Liver (tissue), 7 donors: ENCODE measurements at regions not wholly inside any gene's neighbourhood (a gene's known extent, or its start where the extent isn't known, plus 50 kb on each side); places are given as distances from the start of the nearest gene placed in this dataset.

ENCODE experiments used
- DNase-seq: peaks from one replicate; pipeline ENCODE4 v3.0.0-alpha.2; 2017; ENCODE audit warnings: low spot score
- H3K27ac ChIP-seq, 2 donors: one replicate each; pipeline ENCODE4 v1.7.0; 2013; ENCODE audit warnings: inconsistent platforms in 2 of 2, low read length in 2 of 2, control low read depth in 1 of 2, low read depth in 1 of 2, mild to moderate bottlenecking in 1 of 2
- H3K27me3 ChIP-seq, 4 donors: one replicate each; pipeline versions ENCODE4 v1.6.1 to v1.7.0; 2013; ENCODE audit warnings: low read length in 3 of 4, inconsistent platforms in 1 of 4, mild to moderate bottlenecking in 1 of 4, moderate library complexity in 1 of 4; ENCODE audit not compliant: control insufficient read depth in 4 of 4, insufficient read depth in 4 of 4
- H3K36me3 ChIP-seq, 4 donors: one replicate each; pipeline versions ENCODE4 v1.6.1 to v1.7.0; 2013; ENCODE audit warnings: low read length in 3 of 4, mild to moderate bottlenecking in 3 of 4, low read depth in 1 of 4, moderate library complexity in 1 of 4; ENCODE audit not compliant: control insufficient read depth in 4 of 4, insufficient read depth in 3 of 4
- H3K4me1 ChIP-seq, 4 donors: one replicate each; pipeline versions ENCODE4 v1.6.1 to v1.7.0; 2013; ENCODE audit warnings: low read length in 3 of 4, mild to moderate bottlenecking in 3 of 4, moderate library complexity in 1 of 4; ENCODE audit not compliant: control insufficient read depth in 4 of 4, insufficient read depth in 4 of 4
- H3K4me3 ChIP-seq, 3 donors: one replicate each; pipeline versions ENCODE4 v1.6.1 to v1.7.0; 2013; ENCODE audit warnings: low read length in 3 of 3, control low read depth in 1 of 3, low read depth in 1 of 3, mild to moderate bottlenecking in 1 of 3
- H3K9ac ChIP-seq, 2 donors: one replicate each; pipeline ENCODE4 v1.7.0; 2013; ENCODE audit warnings: low read length in 2 of 2, mild to moderate bottlenecking in 2 of 2, moderate library complexity in 2 of 2, control low read depth in 1 of 2, low read depth in 1 of 2
- H3K9me3 ChIP-seq, 4 donors: one replicate each; pipeline versions ENCODE4 v1.6.1 to v1.7.0; 2013; ENCODE audit warnings: low read length in 3 of 4; ENCODE audit not compliant: control insufficient read depth in 4 of 4
- ATF3 ChIP-seq: IDR thresholded peaks from 2 replicates; pipeline ENCODE4 v1.6.1; 2016; ENCODE audit warnings: antibody characterized with exemption
- EGR1 ChIP-seq, 2 donors: IDR thresholded peaks; 2 replicates each; pipeline ENCODE4 v1.6.1; 2016 to 2018; ENCODE audit warnings: antibody characterized with exemption in 2 of 2, low read depth in 2 of 2
- FOXA1 ChIP-seq: IDR thresholded peaks from 2 replicates; pipeline ENCODE4 v1.6.1; 2016; ENCODE audit warnings: antibody characterized with exemption
- GABPA ChIP-seq, 2 donors: IDR thresholded peaks in 1 of 2; conservative IDR thresholded peaks in 1 of 2; 2 replicates each; pipeline ENCODE4 v1.6.1; 2016; ENCODE audit warnings: antibody characterized with exemption in 2 of 2, mild to moderate bottlenecking in 1 of 2, moderate library complexity in 1 of 2
- HNF4A ChIP-seq, 2 donors: conservative IDR thresholded peaks; 2 replicates each; pipeline ENCODE4 v1.6.1; 2016; ENCODE audit warnings: antibody characterized with exemption in 2 of 2, mild to moderate bottlenecking in 2 of 2
- HNF4G ChIP-seq: IDR thresholded peaks from 2 replicates; pipeline ENCODE4 v1.6.1; 2016; ENCODE audit warnings: antibody characterized with exemption
- JUND ChIP-seq, 2 donors: IDR thresholded peaks; 2 replicates each; pipeline ENCODE4 v1.6.1; 2016; ENCODE audit warnings: antibody characterized with exemption in 2 of 2
- MAX ChIP-seq: IDR thresholded peaks from 2 replicates; pipeline ENCODE4 v1.6.1; 2016; ENCODE audit warnings: antibody characterized with exemption
- NR2F2 ChIP-seq: IDR thresholded peaks from 2 replicates; pipeline ENCODE4 v1.6.1; 2016; ENCODE audit warnings: antibody characterized with exemption
- RAD21 ChIP-seq, 2 donors: IDR thresholded peaks; 2 replicates each; pipeline ENCODE4 v1.6.1; 2016; ENCODE audit warnings: antibody characterized with exemption in 2 of 2, mild to moderate bottlenecking in 2 of 2
- REST ChIP-seq: IDR thresholded peaks from 2 replicates; pipeline ENCODE4 v1.6.1; 2016; ENCODE audit warnings: antibody characterized with exemption, mild to moderate bottlenecking
- RXRA ChIP-seq, 2 donors: IDR thresholded peaks; 2 replicates each; pipeline ENCODE4 v1.6.1; 2017 to 2018; ENCODE audit warnings: antibody characterized with exemption in 2 of 2, mild to moderate bottlenecking in 1 of 2
- SP1 ChIP-seq: IDR thresholded peaks from 2 replicates; pipeline ENCODE4 v1.6.1; 2018; ENCODE audit warnings: antibody characterized with exemption, mild to moderate bottlenecking
- TAF1 ChIP-seq: conservative IDR thresholded peaks from 2 replicates; pipeline ENCODE4 v1.6.1; 2016; ENCODE audit warnings: antibody characterized with exemption, mild to moderate bottlenecking
- YY1 ChIP-seq: IDR thresholded peaks from 2 replicates; pipeline ENCODE4 v1.6.1; 2016; ENCODE audit warnings: antibody characterized with exemption, mild to moderate bottlenecking
- ZBTB33 ChIP-seq: IDR thresholded peaks from 2 replicates; pipeline ENCODE4 v1.6.1; 2016; ENCODE audit warnings: antibody characterized with exemption
- WGBS: extraction: QIAGEN DNeasy Blood & Tissue Kit; methylation state at CpG from one replicate; pipeline ENCODE4 v1.1.7; 2013; 5-methylcytosine and 5-hydroxymethylcytosine counted together
- donor health status: healthy.
- donor health status: healthy.
- donor health status: healthy.
- donor health status: healthy.

- DNase-seq, result no peak
- H3K27ac ChIP-seq, result no peak overlapping the region
- no peak overlapping the region for H3K9ac ChIP-seq
- TF ChIP-seq TAF1 (no peak), SP1 (no peak), ATF3 (no peak), GABPA (IDR thresholded peaks at IDR 0.05 in 1 of 2, conservative IDR thresholded peaks at IDR 0.05 in 1 of 2) (no peak), RAD21 (IDR thresholded peaks at IDR 0.05) (no peak), MAX (no peak), REST (no peak), HNF4A (conservative IDR thresholded peaks at IDR 0.05) (no peak)
- no peaks in the 10 kb centered on the region for H3K36me3 ChIP-seq
- 46% methylated on average over 6 of the region's 6 CpGs for WGBS
- no peaks in the 10 kb centered on the region for H3K4me1 ChIP-seq
- no peak overlapping the region for H3K4me3 ChIP-seq
- H3K9me3 ChIP-seq, result peaks cover 0 to 4% (median 2%) of the 10 kb centered on the region in 4 donors
- H3K27me3 ChIP-seq, result peaks cover 0 to 6% (median 0%) of the 10 kb centered on the region in 4 donors
Measured at GRCh38 chr3:10713656-10714055, 102.4 kb upstream of the SLC6A11 start.

GRCh38 chr3:10715886-10716285 lies 100.1 kb upstream of the SLC6A11 start:
- no peak for DNase-seq
- Histone ChIP-seq H3K27ac (no peak overlapping the region), H3K4me1 (no peaks in the 10 kb centered on the region), H3K9ac (no peak overlapping the region), H3K9me3 (peaks cover 0 to 4% (median 2%) of the 10 kb centered on the region in 4 donors), H3K36me3 (no peaks in the 10 kb centered on the region), H3K27me3 (no peaks in the 10 kb centered on the region), H3K4me3 (no peak overlapping the region)
- WGBS, result 92% methylated on average over 3 of the region's 3 CpGs
- TF ChIP-seq RAD21 (IDR thresholded peaks at IDR 0.05) (no peak), HNF4G (no peak), RXRA (IDR thresholded peaks at IDR 0.05) (no peak), FOXA1 (no peak)

- Histone ChIP-seq H3K27me3 (no peaks in the 10 kb centered on the region), H3K9ac (no peak overlapping the region), H3K4me1 (no peaks in the 10 kb centered on the region), H3K4me3 (no peak overlapping the region), H3K27ac (no peak overlapping the region), H3K9me3 (peaks cover 0 to 4% (median 2%) of the 10 kb centered on the region in 4 donors), H3K36me3 (no peaks in the 10 kb centered on the region)
- no peak for TF ChIP-seq MAX
- no peak for TF ChIP-seq FOXA1
- TF ChIP-seq REST, result no peak
- TF ChIP-seq SP1, result no peak
- no peak for TF ChIP-seq YY1
- no peak for TF ChIP-seq ZBTB33
- TF ChIP-seq NR2F2, result no peak
- TF ChIP-seq ATF3, result no peak
- no peak for TF ChIP-seq GABPA (IDR thresholded peaks at IDR 0.05 in 1 of 2, conservative IDR thresholded peaks at IDR 0.05 in 1 of 2)
- no peak for TF ChIP-seq TAF1
- TF ChIP-seq RAD21 (IDR thresholded peaks at IDR 0.05), result no peak
- TF ChIP-seq HNF4A (conservative IDR thresholded peaks at IDR 0.05), result no peak
- TF ChIP-seq JUND (IDR thresholded peaks at IDR 0.05), result no peak
- no peak for TF ChIP-seq EGR1 (IDR thresholded peaks at IDR 0.05; ENCODE audit: low read depth in 2 of 2)
- no peak for TF ChIP-seq RXRA (IDR thresholded peaks at IDR 0.05)
- no peak for DNase-seq
- WGBS, result 88% methylated on average over 8 of the region's 8 CpGs
Measured at GRCh38 chr3:10716964-10717363, 99.1 kb upstream of the SLC6A11 start.
